ENCODE measurements at regions not wholly inside any gene's neighbourhood (a gene's known extent, or its start where the extent isn't known, plus 50 kb on each side); places are given as distances from the start of the nearest gene placed in this dataset.

DNA sequence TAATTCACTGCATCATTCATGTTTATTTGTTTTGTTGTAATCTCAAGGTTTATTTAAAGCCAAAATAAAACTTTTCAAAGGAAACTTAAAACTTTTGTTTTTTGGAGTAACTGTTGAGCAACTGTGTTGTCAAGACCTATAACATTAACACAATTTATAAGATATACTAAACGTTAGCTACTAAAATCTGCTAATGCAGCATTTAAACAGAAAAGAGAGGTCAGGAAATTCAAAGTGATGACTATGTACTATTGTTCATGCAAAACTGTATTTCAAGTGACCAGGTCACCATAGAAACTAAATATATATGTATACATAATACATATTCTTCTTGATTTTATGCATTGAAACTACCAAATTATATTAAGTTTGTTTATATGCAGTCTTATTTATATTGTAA is 1740.9 kb downstream of the EFNA5 start:
- no peak for DNase-seq
- ChIA-PET CTCF (no interaction called here), POLR2A (ENCODE audit: unreplicated experiment) (no interaction called here)
- Histone ChIP-seq H3K27me3 (ENCODE audit: control insufficient read depth, insufficient read depth, low read length) (no peaks in the 10 kb centered on the region), H4K5ac (ENCODE audit: low read depth, low read length) (no peak overlapping the region), H2AK9ac (replicated peaks; ENCODE audit: low read depth, low read length, poor library complexity) (no peak overlapping the region), H3K27ac (ENCODE audit: insufficient read depth, low read length) (no peak overlapping the region), H4K20me1 (ENCODE audit: insufficient read depth, low read length) (no peaks in the 10 kb centered on the region), H3K56ac (ENCODE audit: extremely low read depth, insufficient read depth, low read length) (no peak overlapping the region), H3K18ac (ENCODE audit: low read depth, low read length) (no peak overlapping the region), H3K23ac (ENCODE audit: low read depth, low read length) (no peak overlapping the region), H2BK120ac (ENCODE audit: low read depth, low read length) (no peak overlapping the region), H2AFZ (replicated peaks; ENCODE audit: low read length, poor library complexity) (no peak overlapping the region), H3K36me3 (ENCODE audit: control insufficient read depth, insufficient read depth, low read length) (no peaks in the 10 kb centered on the region), H3K4ac (ENCODE audit: low read depth, low read length) (no peak overlapping the region), H3K9ac (ENCODE audit: low read depth, low read length) (no peak overlapping the region), H3K4me2 (ENCODE audit: low read depth, low read length) (no peak overlapping the region), H3K9me1 (ENCODE audit: insufficient read depth, low read length) (no peaks in the 10 kb centered on the region), H2BK15ac (ENCODE audit: low read depth, low read length) (no peak overlapping the region), H3K4me3 (ENCODE audit: insufficient read depth, low read depth, low read length) (no peak overlapping the region), H3K14ac (replicated peaks; ENCODE audit: low read depth, low read length) (no peak overlapping the region), H3K79me1 (ENCODE audit: low read depth in 1 of 2, low read length in 2 of 2) (no peaks in the 10 kb centered on the region), H3K9me3 (ENCODE audit: control insufficient read depth, insufficient read depth, low read length) (no peaks in the 10 kb centered on the region), H3K4me1 (ENCODE audit: control insufficient read depth, insufficient read depth, low read length) (no peaks in the 10 kb centered on the region; the same call in 1 of the 2 replicates), H2BK20ac (ENCODE audit: low read depth, low read length) (no peak overlapping the region), H4K8ac (ENCODE audit: low read depth in 2 of 2, low read length in 2 of 2) (no peak overlapping the region), H4K91ac (ENCODE audit: insufficient read depth, low read depth, low read length) (no peak overlapping the region), H2AK5ac (ENCODE audit: low read depth, low read length) (no peak overlapping the region), H2BK5ac (ENCODE audit: low read depth, low read length, poor library complexity, severe bottlenecking) (no peak overlapping the region)
- TF ChIP-seq BHLHE40 (IDR thresholded peaks at IDR 0.05; ENCODE audit: low read depth, low read length), result no peak
- TF ChIP-seq SMC3 (IDR thresholded peaks at IDR 0.05; ENCODE audit: low read depth, low read length), result no peak
- TF ChIP-seq MAFK (IDR thresholded peaks at IDR 0.05; ENCODE audit: low read depth, low read length), result peak; percentile 81
- WGBS, 2 experiments (ENCODE audit: extremely low coverage in 2 of 2, insufficient read length in 1 of 2), result no CpG with 5 or more reads among the region's 1 CpG
- BruUV-seq (replicated peaks), result no TSS peak
- in situ Hi-C loops (cut with MboI; ENCODE audit: low sequenced_read_pairs), result no loop called here
- ATAC-seq (ENCODE audit: low read depth), result no peak
- dilution Hi-C loops (cut with HindIII; ENCODE audit: low sequenced_read_pairs, unreplicated experiment), result no loop called here
- intact Hi-C loops (cut with micrococcal nuclease), result no loop called here

All from IMR-90 (cell line).